H1 (cell line): ENCODE measurements at regions not wholly inside any gene's neighbourhood (a gene's known extent, or its start where the extent isn't known, plus 50 kb on each side); places are given as distances from the start of the nearest gene placed in this dataset.

Experiments
- CTCF ChIA-PET: fragments of 300-600 bp; sonication (Branson Sonifier 250); formaldehyde crosslinking; loops from one replicate; lab custom pipeline; 2021; ENCODE audit not compliant: partially characterized antibody; lab: Charles Lee
- POLR2A ChIA-PET: fragments of 300-600 bp; sonication (Branson Sonifier 250); formaldehyde crosslinking; loops from one replicate; lab custom pipeline; 2021; ENCODE audit warnings: inconsistent platforms; ENCODE audit not compliant: partially characterized antibody; lab: Charles Lee
- DNase-seq, 2 experiments: peaks; one replicate each; pipeline versions ENCODE4 v3.0.0 to v3.0.0-alpha.2; 2010 to 2022; ENCODE audit warnings: low spot score in 2 of 2, low read depth in 1 of 2, mixed read lengths in 1 of 2
- FAIRE-seq: peaks from 2 replicates; lab custom pipeline; 2011; peaks lifted over from hg19 to GRCh38; lab: Jason Lieb, UNC
- H2AFZ ChIP-seq: 2 replicates; pipeline ENCODE4 v1.8.1; 2012; ENCODE audit warnings: low read length, inconsistent platforms
- H2AK5ac ChIP-seq: 2 replicates; pipeline ENCODE4 v1.6.1; 2013; ENCODE audit warnings: low read depth, low read length
- H2BK120ac ChIP-seq: replicated peaks from 2 replicates; pipeline ENCODE3; 2013; ENCODE audit warnings: low read depth, low read length, inconsistent platforms
- H2BK12ac ChIP-seq: 2 replicates; pipeline ENCODE4 v1.6.1; 2013; ENCODE audit warnings: low read depth, low read length
- H2BK15ac ChIP-seq: 2 replicates; pipeline ENCODE4 v1.6.1; 2013; ENCODE audit warnings: low read length
- H2BK20ac ChIP-seq: 2 replicates; pipeline ENCODE4 v1.6.1; 2013; ENCODE audit warnings: low read length
- H2BK5ac ChIP-seq: 2 replicates; pipeline ENCODE4 v1.6.1; 2013; ENCODE audit warnings: low read depth, low read length
- H3K14ac ChIP-seq: 2 replicates; pipeline ENCODE4 v1.6.1; 2013; ENCODE audit warnings: inconsistent platforms; ENCODE audit not compliant: insufficient read length
- H3K18ac ChIP-seq: 2 replicates; pipeline ENCODE4 v1.6.1; 2013; ENCODE audit warnings: low read length; ENCODE audit errors: extremely low read depth
- H3K23ac ChIP-seq: 2 replicates; pipeline ENCODE4 v1.6.1; 2013; ENCODE audit warnings: inconsistent platforms; ENCODE audit not compliant: insufficient read length
- H3K23me2 ChIP-seq: 2 replicates; pipeline ENCODE4 v1.6.1; 2013; ENCODE audit warnings: low read depth, low read length
- H3K27ac ChIP-seq: 2 replicates; pipeline ENCODE4 v1.6.1; 2011; ENCODE audit warnings: low read depth, low read length, inconsistent platforms
- H3K27me3 ChIP-seq, 4 experiments: replicated peaks in 1 of 4; 1 replicate in 1 of 4; 2 replicates in 3 of 4; pipeline versions ENCODE4 v1.6.1 to v1.8.1; 2011 to 2013; ENCODE audit warnings: low read length in 3 of 4, mild to moderate bottlenecking in 3 of 4, inconsistent platforms in 2 of 4, mixed read lengths in 2 of 4, moderate library complexity in 1 of 4; ENCODE audit not compliant: control insufficient read depth in 3 of 4, insufficient read depth in 3 of 4; ENCODE audit errors: extremely low read depth in 1 of 4
- H3K36me3 ChIP-seq, 4 experiments: 2 replicates each; pipeline versions ENCODE4 v1.6.1 to v1.8.1; 2011 to 2013; ENCODE audit warnings: mild to moderate bottlenecking in 4 of 4, low read length in 3 of 4, moderate library complexity in 2 of 4, control low read depth in 1 of 4, inconsistent platforms in 1 of 4; ENCODE audit not compliant: insufficient read depth in 4 of 4, control insufficient read depth in 2 of 4
- H3K4ac ChIP-seq: replicated peaks from 2 replicates; pipeline ENCODE3; 2013; ENCODE audit warnings: low read length, low read depth, mixed read lengths, inconsistent platforms; ENCODE audit not compliant: insufficient read length
- H3K4me1 ChIP-seq, 4 experiments: replicated peaks in 1 of 4; 1 replicate in 1 of 4; 2 replicates in 3 of 4; pipeline versions ENCODE4 v1.6.1 to v1.8.1; 2011 to 2013; ENCODE audit warnings: low read length in 3 of 4, inconsistent platforms in 2 of 4, mixed read lengths in 1 of 4; ENCODE audit not compliant: insufficient read depth in 4 of 4, control insufficient read depth in 3 of 4
- H3K4me2 ChIP-seq, 2 experiments: 2 replicates each; pipeline versions ENCODE4 v1.6.1 to v1.8.1; 2011 to 2013; ENCODE audit warnings: low read depth in 2 of 2, low read length in 2 of 2, control low read depth in 1 of 2, inconsistent platforms in 1 of 2, mild to moderate bottlenecking in 1 of 2; ENCODE audit not compliant: insufficient read depth in 1 of 2
- H3K4me3 ChIP-seq, 4 experiments: fragments of 200-600, 300-600 bp in 1 of 4; sonication (generic), shearing (Covaris generic), sonication (Bioruptor Twin) in 1 of 4; 2 replicates each; pipeline versions ENCODE4 v1.5.1 to v1.8.1; 2011 to 2016; ENCODE audit warnings: low read length in 4 of 4, low read depth in 3 of 4, control low read depth in 2 of 4, inconsistent platforms in 2 of 4, mild to moderate bottlenecking in 2 of 4, mixed read lengths in 1 of 4, moderate library complexity in 1 of 4; ENCODE audit not compliant: insufficient read depth in 2 of 4; ENCODE audit errors: extremely low read depth in 1 of 4
- H3K56ac ChIP-seq: replicated peaks from 2 replicates; pipeline ENCODE3; 2013; ENCODE audit warnings: low read depth, mild to moderate bottlenecking, mixed read lengths, low read length, inconsistent platforms; ENCODE audit not compliant: insufficient read length
- H3K79me1 ChIP-seq: 2 replicates; pipeline ENCODE4 v1.6.1; 2013; ENCODE audit warnings: low read depth, low read length, control low read depth
- H3K79me2 ChIP-seq, 2 experiments: 2 replicates each; pipeline versions ENCODE4 v1.6.1 to v1.8.1; 2012 to 2013; ENCODE audit warnings: low read length in 2 of 2, mild to moderate bottlenecking in 2 of 2, inconsistent platforms in 1 of 2; ENCODE audit not compliant: insufficient read depth in 2 of 2, control insufficient read depth in 1 of 2
- H3K9ac ChIP-seq, 4 experiments: replicated peaks in 1 of 4; 1 replicate in 1 of 4; 2 replicates in 3 of 4; pipeline versions ENCODE4 v1.6.1 to v1.8.1; 2011 to 2013; ENCODE audit warnings: low read depth in 3 of 4, low read length in 3 of 4, control low read depth in 2 of 4, mild to moderate bottlenecking in 2 of 4, moderate library complexity in 2 of 4, inconsistent platforms in 1 of 4; ENCODE audit errors: extremely low read depth in 1 of 4
- H3K9me3 ChIP-seq, 2 experiments: 2 replicates each; pipeline versions ENCODE4 v1.6.1 to v1.8.1; 2012 to 2013; ENCODE audit warnings: mild to moderate bottlenecking in 2 of 2, moderate library complexity in 2 of 2, control low read depth in 1 of 2, inconsistent platforms in 1 of 2, low read depth in 1 of 2, low read length in 1 of 2, mixed read lengths in 1 of 2; ENCODE audit not compliant: insufficient read depth in 2 of 2
- H4K20me1 ChIP-seq, 2 experiments: replicated peaks in 1 of 2; 2 replicates each; pipeline versions ENCODE3 to v1.8.1; 2011 to 2013; ENCODE audit warnings: inconsistent platforms in 2 of 2, low read length in 2 of 2, mild to moderate bottlenecking in 1 of 2; ENCODE audit not compliant: insufficient read depth in 2 of 2, control insufficient read depth in 1 of 2
- H4K5ac ChIP-seq: 2 replicates; pipeline ENCODE4 v1.6.1; 2013; ENCODE audit warnings: low read length, low read depth, mixed read lengths, inconsistent platforms; ENCODE audit not compliant: insufficient read length
- H4K8ac ChIP-seq: 2 replicates; pipeline ENCODE4 v1.8.0; 2013; ENCODE audit warnings: mild to moderate bottlenecking, moderate library complexity, low read length, inconsistent platforms; ENCODE audit not compliant: insufficient read depth; ENCODE audit errors: extremely low read depth
- H4K91ac ChIP-seq: replicated peaks from 2 replicates; pipeline ENCODE3; 2013; ENCODE audit warnings: low read length, mixed read lengths, inconsistent platforms; ENCODE audit not compliant: insufficient read length
- CREB1 ChIP-seq: IDR thresholded peaks from 2 replicates; pipeline ENCODE4 v1.6.1; 2012; ENCODE audit warnings: inconsistent platforms
- FOSL1 ChIP-seq: IDR thresholded peaks from 2 replicates; pipeline ENCODE4 v1.6.1; 2011; ENCODE audit warnings: mild to moderate bottlenecking, low read depth, low read length, moderate library complexity; ENCODE audit not compliant: insufficient read depth
- KDM4A ChIP-seq: IDR thresholded peaks from one replicate; pipeline ENCODE4 v1.7.1; 2012; ENCODE audit warnings: low read depth, mild to moderate bottlenecking, moderate library complexity, low read length, inconsistent platforms; ENCODE audit not compliant: severe bottlenecking
- MAFK ChIP-seq: IDR thresholded peaks from 2 replicates; pipeline ENCODE4 v1.6.1; 2012; ENCODE audit warnings: low read depth, mild to moderate bottlenecking, improper control_type of control experiment, low read length
- PHF8 ChIP-seq: fragments of 200-600 bp; sonication (generic); conservative IDR thresholded peaks from 2 replicates; pipeline ENCODE4 v1.7.1; 2012; ENCODE audit warnings: low read depth, mild to moderate bottlenecking, inconsistent platforms, low read length, moderate library complexity
- RBBP5 ChIP-seq: IDR thresholded peaks from 2 replicates; pipeline ENCODE4 v1.7.1; 2012; ENCODE audit warnings: low read depth, mild to moderate bottlenecking, inconsistent platforms, low read length, moderate library complexity, borderline replicate concordance
- RXRA ChIP-seq: IDR thresholded peaks from 2 replicates; pipeline ENCODE4 v1.6.1; 2011; ENCODE audit warnings: low read depth, mild to moderate bottlenecking, low read length, moderate library complexity; ENCODE audit not compliant: insufficient read depth
- SAP30 ChIP-seq: fragments of 300-600 bp; sonication (generic); IDR thresholded peaks from 2 replicates; pipeline ENCODE4 v1.7.1; 2012; ENCODE audit warnings: low read length, moderate library complexity, mild to moderate bottlenecking, inconsistent platforms; ENCODE audit not compliant: insufficient read depth, insufficient replicate concordance
- YY1 ChIP-seq: IDR thresholded peaks from 2 replicates; pipeline ENCODE4 v1.6.1; 2011; ENCODE audit warnings: low read depth, mild to moderate bottlenecking, low read length
- WGBS, 2 experiments: shearing (Covaris generic) in 1 of 2; methylation state at CpG; one replicate each; pipeline versions ENCODE4 v1.1.6 to v1.1.7; 2013 to 2015; ENCODE audit warnings: low lambda C conversion rate in 2 of 2, mixed read lengths in 2 of 2, inconsistent platforms in 1 of 2, low coverage in 1 of 2, missing lambda C conversion rate in 1 of 2; ENCODE audit not compliant: insufficient replicate concordance in 2 of 2, insufficient coverage in 1 of 2, insufficient read length in 1 of 2; ENCODE audit errors: extremely low coverage in 1 of 2, missing lambda C conversion rate in 1 of 2; 5-methylcytosine and 5-hydroxymethylcytosine counted together
- TF ChIP-seq, protein P1 (sequence below): IDR thresholded peaks from 2 replicates; pipeline ENCODE4 v1.6.1; 2012; ENCODE audit warnings: low read length, inconsistent platforms
- TF ChIP-seq, protein P2 (sequence below): IDR thresholded peaks from 2 replicates; pipeline ENCODE4 v1.6.1; 2011; ENCODE audit warnings: low read length, improper control_type of control experiment

DNA sequence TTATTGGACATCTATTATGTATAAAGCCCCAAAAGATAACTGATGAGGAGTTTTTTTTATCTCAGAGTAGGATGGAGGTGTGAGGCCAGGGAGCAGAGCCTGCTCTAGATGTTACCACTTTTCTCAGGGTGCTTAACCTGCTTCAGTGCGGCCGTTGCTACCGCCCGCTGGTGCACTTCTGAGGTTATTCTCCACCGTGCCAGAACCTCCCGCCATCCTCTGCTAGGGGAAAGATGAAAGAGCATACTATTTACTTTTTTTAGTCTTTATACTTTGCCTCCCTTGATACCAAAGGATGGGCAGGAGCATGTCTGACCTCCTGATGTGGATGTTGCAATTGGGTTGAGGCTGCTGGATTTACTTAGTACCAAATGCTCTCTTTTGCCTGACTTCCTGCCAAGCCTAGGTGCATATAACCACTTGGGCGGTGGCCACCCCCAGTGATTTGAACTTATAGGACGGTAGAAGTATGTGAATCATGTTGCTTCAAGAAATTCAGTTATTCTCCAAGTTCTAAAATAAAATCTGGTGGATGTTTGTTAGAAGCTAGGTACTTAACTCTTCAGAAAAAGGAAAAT, 71.1 kb upstream of the HSPB3 start:
- H3K23ac ChIP-seq = no peak overlapping the region
- DNase-seq = no peak
- WGBS, 2 experiments = 92% methylated on average over 8 of the region's 8 CpGs; no CpG with 5 or more reads in 1 of the 2 experiments
- TF ChIP-seq RBBP5 (no peak), KDM4A (no peak), MAFK (no peak), YY1 (no peak), RXRA (no peak), FOSL1 (no peak), CREB1 (no peak), PHF8 (no peak), SAP30 (no peak)
- TF ChIP-seq, protein P1, sequence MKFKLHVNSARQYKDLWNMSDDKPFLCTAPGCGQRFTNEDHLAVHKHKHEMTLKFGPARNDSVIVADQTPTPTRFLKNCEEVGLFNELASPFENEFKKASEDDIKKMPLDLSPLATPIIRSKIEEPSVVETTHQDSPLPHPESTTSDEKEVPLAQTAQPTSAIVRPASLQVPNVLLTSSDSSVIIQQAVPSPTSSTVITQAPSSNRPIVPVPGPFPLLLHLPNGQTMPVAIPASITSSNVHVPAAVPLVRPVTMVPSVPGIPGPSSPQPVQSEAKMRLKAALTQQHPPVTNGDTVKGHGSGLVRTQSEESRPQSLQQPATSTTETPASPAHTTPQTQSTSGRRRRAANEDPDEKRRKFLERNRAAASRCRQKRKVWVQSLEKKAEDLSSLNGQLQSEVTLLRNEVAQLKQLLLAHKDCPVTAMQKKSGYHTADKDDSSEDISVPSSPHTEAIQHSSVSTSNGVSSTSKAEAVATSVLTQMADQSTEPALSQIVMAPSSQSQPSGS = no peak
- TF ChIP-seq, protein P2, sequence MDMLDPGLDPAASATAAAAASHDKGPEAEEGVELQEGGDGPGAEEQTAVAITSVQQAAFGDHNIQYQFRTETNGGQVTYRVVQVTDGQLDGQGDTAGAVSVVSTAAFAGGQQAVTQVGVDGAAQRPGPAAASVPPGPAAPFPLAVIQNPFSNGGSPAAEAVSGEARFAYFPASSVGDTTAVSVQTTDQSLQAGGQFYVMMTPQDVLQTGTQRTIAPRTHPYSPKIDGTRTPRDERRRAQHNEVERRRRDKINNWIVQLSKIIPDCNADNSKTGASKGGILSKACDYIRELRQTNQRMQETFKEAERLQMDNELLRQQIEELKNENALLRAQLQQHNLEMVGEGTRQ = no peak

More for the DNA sequence above, 71.1 kb upstream of the HSPB3 start:
- no peaks in the 10 kb centered on the region for H3K4me1 ChIP-seq
- H2BK12ac ChIP-seq = no peak overlapping the region
- no peak overlapping the region for H3K18ac ChIP-seq
- no peak overlapping the region for H4K5ac ChIP-seq
- ChIA-PET POLR2A (no interaction called here), CTCF (no interaction called here)
- no peaks in the 10 kb centered on the region for H3K23me2 ChIP-seq
- no peak overlapping the region for H4K8ac ChIP-seq
- H2AK5ac ChIP-seq = no peak overlapping the region
- H3K4me2 ChIP-seq = no peak overlapping the region
- H2BK5ac ChIP-seq = no peak overlapping the region
- no peak overlapping the region for H2AFZ ChIP-seq
- H3K27ac ChIP-seq = no peak overlapping the region
- no peaks in the 10 kb centered on the region for H3K79me2 ChIP-seq
- no peak overlapping the region for H3K4me3 ChIP-seq
- no peak overlapping the region for H3K14ac ChIP-seq
- FAIRE-seq = no peak
- no peak overlapping the region for H2BK15ac ChIP-seq
- H3K9ac ChIP-seq = no peak overlapping the region
- peaks cover 0 to 2% (median 0%) of the 10 kb centered on the region in 4 experiments; a peak in 1 of 8 replicates for H3K36me3 ChIP-seq
- H2BK20ac ChIP-seq = no peak overlapping the region
- H4K20me1 ChIP-seq = no peaks in the 10 kb centered on the region
- no peaks in the 10 kb centered on the region for H3K79me1 ChIP-seq
- H3K9me3 ChIP-seq = peaks cover 5 to 14% of the 10 kb centered on the region in 2 experiments; a peak in 2 of 4 replicates
- H3K56ac ChIP-seq = no peak overlapping the region
- no peaks in the 10 kb centered on the region for H3K27me3 ChIP-seq
- no peak overlapping the region for H2BK120ac ChIP-seq
- no peak overlapping the region for H3K4ac ChIP-seq
- H4K91ac ChIP-seq = no peak overlapping the region
